OCI-LY3 (cell line): ENCODE measurements at regions not wholly inside any gene's neighbourhood (a gene's known extent, or its start where the extent isn't known, plus 50 kb on each side); places are given as distances from the start of the nearest gene placed in this dataset.

Experiments used
- EZH2phosphoT487 ChIP-seq: fragments of 200-600 bp; shearing (Covaris generic); IDR thresholded peaks from 2 replicates; pipeline ENCODE4 v1.6.1; 2018; ENCODE audit warnings: antibody characterized with exemption, mixed run types, low read depth
- TF ChIP-seq, protein P1 (sequence below): fragments of 200-600, 300-600 bp; sonication (generic); IDR thresholded peaks from 2 replicates; pipeline ENCODE4 v1.5.1; 2014; ENCODE audit warnings: antibody characterized with exemption, low read length, low read depth

DNA sequence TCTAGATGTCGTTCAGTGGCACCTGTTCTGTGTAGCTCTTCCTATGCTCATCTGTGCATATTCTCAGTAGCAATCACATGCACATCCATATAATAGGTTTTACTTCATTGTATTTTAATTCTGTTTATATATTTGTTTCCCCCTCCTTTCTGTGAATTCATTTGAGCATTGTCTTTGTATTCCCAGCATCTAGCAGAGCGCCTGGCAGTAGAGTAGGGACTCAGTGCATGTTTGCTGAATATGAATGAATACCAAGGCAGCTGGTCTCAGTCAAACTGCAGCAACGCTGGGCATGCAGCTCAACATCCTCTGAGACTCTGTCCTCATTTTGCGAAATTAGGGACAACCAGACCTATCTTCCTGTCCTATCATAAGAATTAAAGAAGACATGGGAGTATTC lies 330.1 kb downstream of the SPRY2 start:
- TF ChIP-seq, protein P1, sequence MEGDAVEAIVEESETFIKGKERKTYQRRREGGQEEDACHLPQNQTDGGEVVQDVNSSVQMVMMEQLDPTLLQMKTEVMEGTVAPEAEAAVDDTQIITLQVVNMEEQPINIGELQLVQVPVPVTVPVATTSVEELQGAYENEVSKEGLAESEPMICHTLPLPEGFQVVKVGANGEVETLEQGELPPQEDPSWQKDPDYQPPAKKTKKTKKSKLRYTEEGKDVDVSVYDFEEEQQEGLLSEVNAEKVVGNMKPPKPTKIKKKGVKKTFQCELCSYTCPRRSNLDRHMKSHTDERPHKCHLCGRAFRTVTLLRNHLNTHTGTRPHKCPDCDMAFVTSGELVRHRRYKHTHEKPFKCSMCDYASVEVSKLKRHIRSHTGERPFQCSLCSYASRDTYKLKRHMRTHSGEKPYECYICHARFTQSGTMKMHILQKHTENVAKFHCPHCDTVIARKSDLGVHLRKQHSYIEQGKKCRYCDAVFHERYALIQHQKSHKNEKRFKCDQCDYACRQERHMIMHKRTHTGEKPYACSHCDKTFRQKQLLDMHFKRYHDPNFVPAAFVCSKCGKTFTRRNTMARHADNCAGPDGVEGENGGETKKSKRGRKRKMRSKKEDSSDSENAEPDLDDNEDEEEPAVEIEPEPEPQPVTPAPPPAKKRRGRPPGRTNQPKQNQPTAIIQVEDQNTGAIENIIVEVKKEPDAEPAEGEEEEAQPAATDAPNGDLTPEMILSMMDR, result no peak
- TF ChIP-seq EZH2phosphoT487, result no peak
